ENCODE measurements at regions not wholly inside any gene's neighbourhood (a gene's known extent, or its start where the extent isn't known, plus 50 kb on each side); places are given as distances from the start of the nearest gene placed in this dataset.

- Histone ChIP-seq H3K27me3 (ENCODE audit: control insufficient read depth in 2 of 2, insufficient read depth in 2 of 2, low read length in 2 of 2) (no peaks in the 10 kb centered on the region), H3K9me1 (ENCODE audit: control insufficient read depth, insufficient read depth, low read length) (no peaks in the 10 kb centered on the region), H2AFZ (ENCODE audit: low read depth, low read length) (no peak overlapping the region), H3K9ac (ENCODE audit: insufficient read depth in 1 of 2, low read depth in 2 of 2, low read length in 2 of 2) (no peak overlapping the region), H4K20me1 (replicated peaks; ENCODE audit: control insufficient read depth, insufficient read depth, low read length) (no peaks in the 10 kb centered on the region), H3K79me2 (ENCODE audit: control insufficient read depth, insufficient read depth, low read length) (no peaks in the 10 kb centered on the region), H3K9me3 (replicated peaks; ENCODE audit: control insufficient read depth, insufficient read depth, low read depth, low read length) (no peaks in the 10 kb centered on the region), H3K4me3 (no peak overlapping the region), H3K4me2 (ENCODE audit: insufficient read depth, low read length) (no peak overlapping the region), H3K4me1 (replicated peaks in 1 of 2; ENCODE audit: control insufficient read depth in 2 of 2, insufficient read depth in 2 of 2, low read length in 2 of 2) (no peaks in the 10 kb centered on the region), H3K36me3 (ENCODE audit: control insufficient read depth, insufficient read depth, low read length) (no peaks in the 10 kb centered on the region), H3K27ac (ENCODE audit: extremely low read depth, low read depth, low read length) (no peak overlapping the region)
- intact Hi-C loops (cut with micrococcal nuclease): no loop called here
- in situ Hi-C loops (cut with MboI): no loop called here
- FAIRE-seq (no peak), ATAC-seq (no peak), DNase-seq (ENCODE audit: extremely low read depth in 1 of 4, low spot score in 3 of 4) (no peak)
- ChIA-PET CTCF (ENCODE audit: low intra/inter-chr PET ratio) (no interaction called here), POLR2A (no interaction called here)
- TF ChIP-seq, protein P1, sequence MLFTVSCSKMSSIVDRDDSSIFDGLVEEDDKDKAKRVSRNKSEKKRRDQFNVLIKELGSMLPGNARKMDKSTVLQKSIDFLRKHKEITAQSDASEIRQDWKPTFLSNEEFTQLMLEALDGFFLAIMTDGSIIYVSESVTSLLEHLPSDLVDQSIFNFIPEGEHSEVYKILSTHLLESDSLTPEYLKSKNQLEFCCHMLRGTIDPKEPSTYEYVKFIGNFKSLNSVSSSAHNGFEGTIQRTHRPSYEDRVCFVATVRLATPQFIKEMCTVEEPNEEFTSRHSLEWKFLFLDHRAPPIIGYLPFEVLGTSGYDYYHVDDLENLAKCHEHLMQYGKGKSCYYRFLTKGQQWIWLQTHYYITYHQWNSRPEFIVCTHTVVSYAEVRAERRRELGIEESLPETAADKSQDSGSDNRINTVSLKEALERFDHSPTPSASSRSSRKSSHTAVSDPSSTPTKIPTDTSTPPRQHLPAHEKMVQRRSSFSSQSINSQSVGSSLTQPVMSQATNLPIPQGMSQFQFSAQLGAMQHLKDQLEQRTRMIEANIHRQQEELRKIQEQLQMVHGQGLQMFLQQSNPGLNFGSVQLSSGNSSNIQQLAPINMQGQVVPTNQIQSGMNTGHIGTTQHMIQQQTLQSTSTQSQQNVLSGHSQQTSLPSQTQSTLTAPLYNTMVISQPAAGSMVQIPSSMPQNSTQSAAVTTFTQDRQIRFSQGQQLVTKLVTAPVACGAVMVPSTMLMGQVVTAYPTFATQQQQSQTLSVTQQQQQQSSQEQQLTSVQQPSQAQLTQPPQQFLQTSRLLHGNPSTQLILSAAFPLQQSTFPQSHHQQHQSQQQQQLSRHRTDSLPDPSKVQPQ (CRISPR knock-in tag; IDR thresholded peaks at IDR 0.05; ENCODE audit: borderline replicate concordance): no peak
- TF ChIP-seq KAT2B (IDR thresholded peaks at IDR 0.05; ENCODE audit: low read depth, low read length) (no peak), ZNF318 (IDR thresholded peaks at IDR 0.05; ENCODE audit: borderline replicate concordance in 1 of 2, low read depth in 1 of 2) (no peak), RBM22 (IDR thresholded peaks at IDR 0.05; ENCODE audit: low read depth, low read length, poor library complexity, severe bottlenecking) (no peak), FOXP4 (CRISPR knock-in tag; IDR thresholded peaks at IDR 0.05; ENCODE audit: borderline replicate concordance) (no peak), HMG20A (CRISPR knock-in tag; conservative IDR thresholded peaks at IDR 0.05) (no peak), SMARCA4 (IDR thresholded peaks at IDR 0.05) (no peak), ZNF668 (CRISPR knock-in tag; IDR thresholded peaks at IDR 0.05) (no peak), NRF1 (conservative IDR thresholded peaks at IDR 0.05 in 1 of 2, IDR thresholded peaks at IDR 0.05 in 1 of 2) (no peak), DDX20 (tag; IDR thresholded peaks at IDR 0.05; ENCODE audit: low read depth) (no peak)
- no TSS peak for BruUV-seq (replicated peaks)
These were observed 782.9 kb upstream of the HTR2C start for GRCh38 chrX:113800955-113801354.

Data from K562 (cell line).